KG1 (cell line): ENCODE measurements at regions not wholly inside any gene's neighbourhood (a gene's known extent, or its start where the extent isn't known, plus 50 kb on each side); places are given as distances from the start of the nearest gene placed in this dataset.

Experiments used
- DNase-seq: peaks from one replicate; lab custom pipeline; 2025; lab: John Stamatoyannopoulos, UW

GRCh38 chr6:120230008-120230407 lies 880.4 kb upstream of the MAN1A1 start:
- DNase-seq = no peak

GRCh38 chr6:120228297-120228696 lies 878.7 kb upstream of the MAN1A1 start:
- DNase-seq = no peak

- no peak for DNase-seq
Observed at GRCh38 chr6:120219339-120219738, 869.8 kb upstream of the MAN1A1 start.

- DNase-seq = no peak
Observed at GRCh38 chr6:120214088-120214499, 864.5 kb upstream of the MAN1A1 start.

- no peak for DNase-seq
Observed at GRCh38 chr6:120211955-120212792, 862.6 kb upstream of the MAN1A1 start.

- DNase-seq = no peak
Observed at GRCh38 chr6:120202878-120203277, 853.3 kb upstream of the MAN1A1 start.

GRCh38 chr6:120200853-120201252 lies 851.3 kb upstream of the MAN1A1 start:
- no peak for DNase-seq

GRCh38 chr6:120198033-120198432 lies 848.5 kb upstream of the MAN1A1 start:
- DNase-seq = no peak

- DNase-seq = no peak
Observed at GRCh38 chr6:120186080-120186479, 836.5 kb upstream of the MAN1A1 start.

- DNase-seq = no peak
Observed at GRCh38 chr6:120173250-120173649, 823.7 kb upstream of the MAN1A1 start.

GRCh38 chr6:120164531-120164930 lies 815.0 kb upstream of the MAN1A1 start:
- DNase-seq = no peak

GRCh38 chr6:120157873-120158272 lies 808.3 kb upstream of the MAN1A1 start:
- no peak for DNase-seq

- DNase-seq = no peak
Observed at GRCh38 chr6:120147071-120147871, 797.7 kb upstream of the MAN1A1 start.

GRCh38 chr6:120141601-120142000 lies 792.0 kb upstream of the MAN1A1 start:
- DNase-seq = no peak

GRCh38 chr6:120137492-120137891 lies 787.9 kb upstream of the MAN1A1 start:
- no peak for DNase-seq

- DNase-seq = no peak
Observed at GRCh38 chr6:120129228-120129627, 779.7 kb upstream of the MAN1A1 start.

- no peak for DNase-seq
Observed at GRCh38 chr6:120122401-120122800, 772.8 kb upstream of the MAN1A1 start.

GRCh38 chr6:120116343-120116742 lies 766.8 kb upstream of the MAN1A1 start:
- no peak for DNase-seq

- no peak for DNase-seq
Observed at GRCh38 chr6:120112980-120113379, 763.4 kb upstream of the MAN1A1 start.

GRCh38 chr6:120111001-120111400 lies 761.4 kb upstream of the MAN1A1 start:
- DNase-seq = no peak

- no peak for DNase-seq
Observed at GRCh38 chr6:120108061-120108795, 758.7 kb upstream of the MAN1A1 start.

GRCh38 chr6:120103618-120104017 lies 754.1 kb upstream of the MAN1A1 start:
- no peak for DNase-seq
